A549 (cell line): ENCODE measurements at regions not wholly inside any gene's neighbourhood (a gene's known extent, or its start where the extent isn't known, plus 50 kb on each side); places are given as distances from the start of the nearest gene placed in this dataset.

Experiments
- ATAC-seq, 2 experiments: fragments of 200-7000 bp in 1 of 2; fragments of >200 bp in 1 of 2; cut with Nextera tagmentation in 1 of 2; cut with Tn5 transposase in 1 of 2; 3 replicates each; pipeline versions ENCODE4 v1.8.0 to v1.9.1; 2018 to 2020; ENCODE audit warnings: mild to moderate bottlenecking in 1 of 2, moderate library complexity in 1 of 2
- CTCF ChIA-PET: fragments of 300-600 bp; sonication (Branson Sonifier 250); formaldehyde crosslinking; extraction: SDS; loops from one replicate; lab custom pipeline; 2021; ENCODE audit warnings: antibody characterized with exemption, inconsistent platforms; lab: Yijun Ruan, JAX
- POLR2A ChIA-PET: fragments of 350-600 bp; formaldehyde crosslinking; extraction: SDS; loops from one replicate; lab custom pipeline; 2021; ENCODE audit warnings: antibody characterized with exemption, inconsistent platforms; lab: Yijun Ruan, JAX
- DNase-seq, 2 experiments: peaks; one replicate each; pipeline versions ENCODE4 v3.0.0 to v3.0.0-alpha.2; 2011 to 2016; ENCODE audit warnings: low read depth in 1 of 2, low spot score in 1 of 2
- FAIRE-seq: peaks from 2 replicates; lab custom pipeline; 2011; peaks lifted over from hg19 to GRCh38; lab: Jason Lieb, UNC
- H3K27ac ChIP-seq, 2 experiments: fragments of >200 bp; sonication (Bioruptor Twin); formaldehyde crosslinking; 3 replicates each; pipeline ENCODE4 v1.5.1; 2016 to 2017
- H3K4me1 ChIP-seq: fragments of >200 bp; sonication (Bioruptor Twin); formaldehyde crosslinking; 3 replicates; pipeline ENCODE4 v1.6.1; 2016
- H3K4me2 ChIP-seq: fragments of >200 bp; sonication (Bioruptor Twin); formaldehyde crosslinking; 3 replicates; pipeline ENCODE4 v1.6.1; 2016
- H3K4me3 ChIP-seq: fragments of >200 bp; sonication (Bioruptor Twin); formaldehyde crosslinking; 3 replicates; pipeline ENCODE4 v1.5.1; 2016
- H3K9me3 ChIP-seq: fragments of >200 bp; sonication (Bioruptor Twin); formaldehyde crosslinking; 3 replicates; pipeline ENCODE4 v1.6.1; 2016
- BHLHE40 ChIP-seq: IDR thresholded peaks from 2 replicates; pipeline ENCODE4 v1.6.1; 2012; ENCODE audit warnings: low read depth, low read length, inconsistent platforms
- CBX2 ChIP-seq: fragments of 200-600 bp; sonication (generic); IDR thresholded peaks from 2 replicates; pipeline ENCODE4 v1.6.1; 2016; ENCODE audit warnings: low read depth, mild to moderate bottlenecking, borderline replicate concordance
- CHD4 ChIP-seq: fragments of 200-600 bp; sonication (generic); IDR thresholded peaks from 2 replicates; pipeline ENCODE4 v1.6.1; 2016; ENCODE audit warnings: antibody characterized with exemption, mild to moderate bottlenecking, borderline replicate concordance
- EHMT2 ChIP-seq: fragments of 200-600 bp; sonication (generic); IDR thresholded peaks from 2 replicates; pipeline ENCODE4 v1.6.1; 2016; ENCODE audit warnings: antibody characterized with exemption, low read depth, mild to moderate bottlenecking, moderate library complexity
- FOXS1 ChIP-seq: fragments of 250-450 bp; sonication (Bioruptor Pico); IDR thresholded peaks from 2 replicates; pipeline ENCODE4 v1.5.0; 2020; ENCODE audit warnings: mild to moderate bottlenecking, moderate library complexity
- HDAC2 ChIP-seq: fragments of 200-600 bp; sonication (generic); IDR thresholded peaks from 2 replicates; pipeline ENCODE4 v1.6.1; 2016
- HOXA7 ChIP-seq: fragments of 250-450 bp; sonication (Bioruptor Pico); IDR thresholded peaks from 2 replicates; pipeline ENCODE4 v1.5.0; 2020; ENCODE audit warnings: mild to moderate bottlenecking, moderate library complexity
- MAZ ChIP-seq: fragments of 150-350 bp; IDR thresholded peaks from 2 replicates; pipeline ENCODE4 v1.6.1; 2014; ENCODE audit warnings: antibody characterized with exemption, low read depth, low read length, borderline replicate concordance
- NFE2L2 ChIP-seq: fragments of 150-350 bp; conservative IDR thresholded peaks from 2 replicates; pipeline ENCODE4 v1.6.1; 2014; ENCODE audit warnings: low read length
- NR3C1 ChIP-seq: fragments of >200 bp; sonication (Bioruptor Twin); formaldehyde crosslinking; IDR thresholded peaks from 3 replicates; pipeline ENCODE4 v1.6.1; 2017
- POLR2A ChIP-seq: IDR thresholded peaks from 2 replicates; pipeline ENCODE4 v1.6.1; 2012; ENCODE audit warnings: mild to moderate bottlenecking, low read length
- SREBF2 ChIP-seq: fragments of 450-650 bp; IDR thresholded peaks from 2 replicates; pipeline ENCODE4 v1.6.1; 2014; ENCODE audit warnings: mild to moderate bottlenecking, moderate library complexity
- TFCP2L1 ChIP-seq: fragments of 250-450 bp; sonication (Bioruptor Pico); IDR thresholded peaks from 2 replicates; pipeline ENCODE4 v1.5.0; 2021; ENCODE audit warnings: mild to moderate bottlenecking
- ZNF302 ChIP-seq: fragments of 250-450 bp; sonication (Bioruptor Pico); IDR thresholded peaks from 2 replicates; pipeline ENCODE4 v1.9.0; 2021; ENCODE audit warnings: inconsistent platforms, mild to moderate bottlenecking, moderate library complexity
- ZSCAN20 ChIP-seq: fragments of 250-450 bp; sonication (Bioruptor Pico); IDR thresholded peaks from 2 replicates; pipeline ENCODE4 v1.8.0; 2022; ENCODE audit warnings: mild to moderate bottlenecking, moderate library complexity
- WGBS: methylation state at CpG from one replicate; pipeline ENCODE4 v1.1.6; 2017; ENCODE audit errors: missing lambda C conversion rate; 5-methylcytosine and 5-hydroxymethylcytosine counted together
- TF ChIP-seq, protein P1 (sequence below): fragments of 200-600 bp; sonication (generic); IDR thresholded peaks from 2 replicates; pipeline ENCODE4 v1.6.1; 2016; ENCODE audit warnings: antibody characterized with exemption, mild to moderate bottlenecking, moderate library complexity
- TF ChIP-seq, protein P2 (sequence below): fragments of >200 bp; sonication (Bioruptor Twin); formaldehyde crosslinking; IDR thresholded peaks from 2 replicates; pipeline ENCODE4 v1.6.1; 2016
- TF ChIP-seq, protein P3 (sequence below): fragments of 150-350 bp; IDR thresholded peaks from 2 replicates; pipeline ENCODE4 v1.6.1; 2014; ENCODE audit warnings: low read depth, mild to moderate bottlenecking, low read length

DNA sequence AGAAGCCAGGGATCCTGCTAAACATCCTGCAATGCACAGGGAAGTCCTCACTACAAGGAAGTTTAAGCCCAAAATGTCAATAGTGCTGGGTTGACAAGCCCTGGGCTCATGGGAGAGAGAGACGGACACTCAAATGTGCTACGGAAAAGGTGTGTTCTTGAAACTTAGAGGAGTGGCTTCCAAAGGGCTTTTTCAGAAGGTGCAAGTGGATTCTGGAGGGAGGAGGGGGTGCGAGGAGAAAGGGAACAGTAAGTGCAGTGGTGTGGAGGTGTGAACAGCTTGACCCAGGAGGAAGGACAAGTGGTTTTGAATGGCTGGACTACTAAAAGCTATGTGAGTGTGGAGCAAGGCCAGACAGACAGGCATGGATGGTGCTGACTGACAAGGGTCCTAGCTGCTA is 50.4 kb upstream of the CECR2 start:
- ATAC-seq (no peak), FAIRE-seq (no peak), DNase-seq (no peak)
- no peak for TF ChIP-seq ZSCAN20
- TF ChIP-seq, protein P1, sequence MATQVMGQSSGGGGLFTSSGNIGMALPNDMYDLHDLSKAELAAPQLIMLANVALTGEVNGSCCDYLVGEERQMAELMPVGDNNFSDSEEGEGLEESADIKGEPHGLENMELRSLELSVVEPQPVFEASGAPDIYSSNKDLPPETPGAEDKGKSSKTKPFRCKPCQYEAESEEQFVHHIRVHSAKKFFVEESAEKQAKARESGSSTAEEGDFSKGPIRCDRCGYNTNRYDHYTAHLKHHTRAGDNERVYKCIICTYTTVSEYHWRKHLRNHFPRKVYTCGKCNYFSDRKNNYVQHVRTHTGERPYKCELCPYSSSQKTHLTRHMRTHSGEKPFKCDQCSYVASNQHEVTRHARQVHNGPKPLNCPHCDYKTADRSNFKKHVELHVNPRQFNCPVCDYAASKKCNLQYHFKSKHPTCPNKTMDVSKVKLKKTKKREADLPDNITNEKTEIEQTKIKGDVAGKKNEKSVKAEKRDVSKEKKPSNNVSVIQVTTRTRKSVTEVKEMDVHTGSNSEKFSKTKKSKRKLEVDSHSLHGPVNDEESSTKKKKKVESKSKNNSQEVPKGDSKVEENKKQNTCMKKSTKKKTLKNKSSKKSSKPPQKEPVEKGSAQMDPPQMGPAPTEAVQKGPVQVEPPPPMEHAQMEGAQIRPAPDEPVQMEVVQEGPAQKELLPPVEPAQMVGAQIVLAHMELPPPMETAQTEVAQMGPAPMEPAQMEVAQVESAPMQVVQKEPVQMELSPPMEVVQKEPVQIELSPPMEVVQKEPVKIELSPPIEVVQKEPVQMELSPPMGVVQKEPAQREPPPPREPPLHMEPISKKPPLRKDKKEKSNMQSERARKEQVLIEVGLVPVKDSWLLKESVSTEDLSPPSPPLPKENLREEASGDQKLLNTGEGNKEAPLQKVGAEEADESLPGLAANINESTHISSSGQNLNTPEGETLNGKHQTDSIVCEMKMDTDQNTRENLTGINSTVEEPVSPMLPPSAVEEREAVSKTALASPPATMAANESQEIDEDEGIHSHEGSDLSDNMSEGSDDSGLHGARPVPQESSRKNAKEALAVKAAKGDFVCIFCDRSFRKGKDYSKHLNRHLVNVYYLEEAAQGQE: no peak
- no peak for TF ChIP-seq TFCP2L1 (CRISPR knock-in tag)
- TF ChIP-seq BHLHE40: no peak
- no peak for TF ChIP-seq NR3C1
- TF ChIP-seq FOXS1: no peak
- Histone ChIP-seq H3K4me3 (no peak overlapping the region), H3K4me1 (no peaks in the 10 kb centered on the region), H3K9me3 (no peaks in the 10 kb centered on the region), H3K4me2 (no peak overlapping the region), H3K27ac (no peak overlapping the region)
- WGBS: 55% methylated on average over 3 of the region's 3 CpGs
- ChIA-PET POLR2A (no interaction called here), CTCF (interaction anchor here (1.4 kb wide), 1 partner anchor 183 kb away, joined by 4 read pairs; no protein-coding TSS in a partner anchor)

DNA sequence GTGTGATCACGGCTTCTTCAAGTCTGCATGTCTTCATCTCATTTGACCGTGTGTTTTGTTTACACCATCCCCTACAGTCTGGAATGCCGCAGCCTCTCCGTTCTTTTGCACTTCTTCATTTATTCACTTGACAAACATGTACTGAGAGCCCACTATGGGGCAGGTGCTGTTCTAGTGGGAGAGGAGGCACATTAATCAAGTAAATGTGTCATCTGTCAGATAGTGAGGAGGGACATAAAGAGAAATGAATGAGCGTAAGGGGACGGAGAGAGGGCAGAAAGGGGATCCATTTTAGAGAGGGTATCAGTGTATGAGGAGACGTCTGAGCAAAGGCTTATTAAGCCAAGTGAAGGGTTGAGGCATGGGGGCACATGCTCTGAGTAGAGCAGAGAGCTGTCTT is 54.0 kb upstream of the CECR2 start:
- 58% methylated on average over 7 of the region's 7 CpGs for WGBS

DNA sequence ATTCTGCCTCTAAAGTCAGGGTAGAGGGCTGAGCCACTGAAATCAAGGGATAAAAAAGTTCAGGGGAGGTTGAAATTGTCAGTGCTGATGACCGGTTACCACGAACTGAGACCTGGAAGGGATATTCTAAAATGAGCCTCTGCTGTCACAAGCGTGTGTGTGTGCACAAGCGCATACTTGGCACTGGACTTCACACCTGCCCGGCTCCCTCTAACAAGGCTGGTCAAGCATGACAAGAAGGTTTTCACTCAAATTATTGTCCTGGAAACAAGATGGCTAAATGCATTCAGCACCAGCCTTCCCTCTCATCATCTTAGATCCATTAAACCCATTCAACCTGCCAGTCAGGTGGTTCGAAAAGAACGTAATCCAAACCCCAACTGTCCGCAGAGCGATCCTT is 54.8 kb upstream of the CECR2 start:
- ChIA-PET CTCF (no interaction called here), POLR2A (no interaction called here)
- FAIRE-seq (no peak), DNase-seq (no peak), ATAC-seq (no peak)
- no peaks in the 10 kb centered on the region for H3K9me3 ChIP-seq
- no peak overlapping the region for H3K27ac ChIP-seq
- H3K4me2 ChIP-seq: no peak overlapping the region
- WGBS: 62% methylated on average over 9 of the region's 9 CpGs
- H3K4me3 ChIP-seq: no peak overlapping the region
- TF ChIP-seq MAZ: no peak
- no peak for TF ChIP-seq ZNF302 (CRISPR knock-in tag)
- H3K4me1 ChIP-seq: no peaks in the 10 kb centered on the region

More for the DNA sequence above, 54.0 kb upstream of the CECR2 start:
- POLR2A ChIA-PET: no interaction called here
- DNase-seq: no peak
- no peak for ATAC-seq
- Histone ChIP-seq H3K4me2 (no peak overlapping the region), H3K9me3 (no peaks in the 10 kb centered on the region), H3K4me1 (no peaks in the 10 kb centered on the region)
- FAIRE-seq: no peak
- no peak for TF ChIP-seq POLR2A
- no peak for TF ChIP-seq EHMT2
- no peak for TF ChIP-seq NFE2L2
- TF ChIP-seq HOXA7 (CRISPR knock-in tag): no peak
- TF ChIP-seq SREBF2: no peak
- no peak for TF ChIP-seq HDAC2
- no peak for TF ChIP-seq CHD4
- TF ChIP-seq, protein P2, sequence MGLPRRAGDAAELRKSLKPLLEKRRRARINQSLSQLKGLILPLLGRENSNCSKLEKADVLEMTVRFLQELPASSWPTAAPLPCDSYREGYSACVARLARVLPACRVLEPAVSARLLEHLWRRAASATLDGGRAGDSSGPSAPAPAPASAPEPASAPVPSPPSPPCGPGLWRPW: no peak
- TF ChIP-seq, protein P3, sequence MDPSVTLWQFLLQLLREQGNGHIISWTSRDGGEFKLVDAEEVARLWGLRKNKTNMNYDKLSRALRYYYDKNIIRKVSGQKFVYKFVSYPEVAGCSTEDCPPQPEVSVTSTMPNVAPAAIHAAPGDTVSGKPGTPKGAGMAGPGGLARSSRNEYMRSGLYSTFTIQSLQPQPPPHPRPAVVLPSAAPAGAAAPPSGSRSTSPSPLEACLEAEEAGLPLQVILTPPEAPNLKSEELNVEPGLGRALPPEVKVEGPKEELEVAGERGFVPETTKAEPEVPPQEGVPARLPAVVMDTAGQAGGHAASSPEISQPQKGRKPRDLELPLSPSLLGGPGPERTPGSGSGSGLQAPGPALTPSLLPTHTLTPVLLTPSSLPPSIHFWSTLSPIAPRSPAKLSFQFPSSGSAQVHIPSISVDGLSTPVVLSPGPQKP: no peak
- no peak for TF ChIP-seq CBX2
- TF ChIP-seq, all 56 proteins: peak for 0
- Histone ChIP-seq H3K27ac (no peak overlapping the region), H3K4me3 (no peak overlapping the region)
- CTCF ChIA-PET: no interaction called here
